SK-N-SH treated with all-trans-retinoic acid at 6 μM for 48 hours (cell line): ENCODE measurements at regions not wholly inside any gene's neighbourhood (a gene's known extent, or its start where the extent isn't known, plus 50 kb on each side); places are given as distances from the start of the nearest gene placed in this dataset.

Experiments
- ARNTL ChIP-seq: fragments of 450-650 bp; formaldehyde crosslinking; IDR thresholded peaks from 2 replicates; pipeline ENCODE4 v1.5.0; 2020; ENCODE audit warnings: low read depth, mild to moderate bottlenecking, moderate library complexity, borderline replicate concordance
- GLIS3 ChIP-seq: fragments of 250-450 bp; sonication (Bioruptor Pico); IDR thresholded peaks from 2 replicates; pipeline ENCODE4 v1.5.0; 2020; ENCODE audit warnings: mild to moderate bottlenecking, moderate library complexity
- OSR1 ChIP-seq: fragments of 250-450 bp; sonication (Bioruptor Pico); IDR thresholded peaks from 2 replicates; pipeline ENCODE4 v1.8.0; 2022; ENCODE audit warnings: moderate library complexity, mild to moderate bottlenecking, inconsistent platforms
- PATZ1 ChIP-seq: fragments of 250-450 bp; sonication (Bioruptor Pico); IDR thresholded peaks from 2 replicates; pipeline ENCODE4 v1.8.0; 2020; ENCODE audit warnings: mild to moderate bottlenecking, moderate library complexity, borderline replicate concordance
- PPARA ChIP-seq: fragments of 250-450 bp; sonication (Bioruptor Pico); IDR thresholded peaks from 2 replicates; pipeline ENCODE4 v1.5.0; 2020; ENCODE audit warnings: mild to moderate bottlenecking, borderline replicate concordance
- RARB ChIP-seq: fragments of 250-450 bp; sonication (Bioruptor Pico); IDR thresholded peaks from 2 replicates; pipeline ENCODE4 v1.8.0; 2021; ENCODE audit warnings: mild to moderate bottlenecking, moderate library complexity
- TCF4 ChIP-seq: fragments of 250-450 bp; sonication (Bioruptor Pico); IDR thresholded peaks from 2 replicates; pipeline ENCODE4 v1.8.0; 2021; ENCODE audit warnings: mild to moderate bottlenecking, moderate library complexity, borderline replicate concordance
- ZFP3 ChIP-seq: fragments of 250-450 bp; sonication (Bioruptor Pico); IDR thresholded peaks from 2 replicates; pipeline ENCODE4 v1.5.0; 2020; ENCODE audit warnings: mild to moderate bottlenecking, moderate library complexity
- ZFP30 ChIP-seq: fragments of 450-650 bp; formaldehyde crosslinking; IDR thresholded peaks from 2 replicates; pipeline ENCODE4 v1.5.0; 2022; ENCODE audit warnings: mild to moderate bottlenecking, moderate library complexity
- ZNF8 ChIP-seq: fragments of 450-650 bp; formaldehyde crosslinking; IDR thresholded peaks from 2 replicates; pipeline ENCODE4 v1.5.0; 2020; ENCODE audit warnings: mild to moderate bottlenecking, moderate library complexity
- TF ChIP-seq, protein P1 (sequence below): fragments of 250-450 bp; sonication (Bioruptor Pico); IDR thresholded peaks from 2 replicates; pipeline ENCODE4 v1.5.1; 2020; ENCODE audit warnings: low read depth, mild to moderate bottlenecking, moderate library complexity

GRCh38 chr12:73531752-73532151, 1005.9 kb upstream of the ATXN7L3B start:
- TF ChIP-seq ZFP30 (CRISPR knock-in tag) = no peak
- no peak for TF ChIP-seq ZNF8
- TF ChIP-seq TCF4 = no peak
- no peak for TF ChIP-seq OSR1 (CRISPR knock-in tag)
- TF ChIP-seq, protein P1, sequence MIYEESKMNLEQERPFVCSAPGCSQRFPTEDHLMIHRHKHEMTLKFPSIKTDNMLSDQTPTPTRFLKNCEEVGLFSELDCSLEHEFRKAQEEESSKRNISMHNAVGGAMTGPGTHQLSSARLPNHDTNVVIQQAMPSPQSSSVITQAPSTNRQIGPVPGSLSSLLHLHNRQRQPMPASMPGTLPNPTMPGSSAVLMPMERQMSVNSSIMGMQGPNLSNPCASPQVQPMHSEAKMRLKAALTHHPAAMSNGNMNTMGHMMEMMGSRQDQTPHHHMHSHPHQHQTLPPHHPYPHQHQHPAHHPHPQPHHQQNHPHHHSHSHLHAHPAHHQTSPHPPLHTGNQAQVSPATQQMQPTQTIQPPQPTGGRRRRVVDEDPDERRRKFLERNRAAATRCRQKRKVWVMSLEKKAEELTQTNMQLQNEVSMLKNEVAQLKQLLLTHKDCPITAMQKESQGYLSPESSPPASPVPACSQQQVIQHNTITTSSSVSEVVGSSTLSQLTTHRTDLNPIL (CRISPR knock-in tag) = no peak
- TF ChIP-seq ARNTL (CRISPR knock-in tag) = no peak
- TF ChIP-seq PATZ1 (CRISPR knock-in tag) = no peak
- no peak for TF ChIP-seq ZFP3 (CRISPR knock-in tag)
- TF ChIP-seq GLIS3 (CRISPR knock-in tag) = no peak
- TF ChIP-seq RARB (CRISPR knock-in tag) = no peak
- TF ChIP-seq PPARA (CRISPR knock-in tag) = no peak
